NCI-H1092 (cell line): ENCODE measurements at regions not wholly inside any gene's neighbourhood (a gene's known extent, or its start where the extent isn't known, plus 50 kb on each side); places are given as distances from the start of the nearest gene placed in this dataset.
"Not testable (repeated sequence)": the region's sequence is repeated elsewhere in the genome, so short reads cannot be mapped to it uniquely, and the experiment has no call there.

ENCODE experiments used
- DNase-seq: peaks from one replicate; lab custom pipeline; 2025; lab: John Stamatoyannopoulos, UW

- no peak for DNase-seq
Measured at GRCh38 chr6:30832864-30833263, 51.5 kb upstream of the DDR1 start.

- DNase-seq = no peak
Measured at GRCh38 chr6:30830438-30830837, 53.9 kb upstream of the DDR1 start.

DNA sequence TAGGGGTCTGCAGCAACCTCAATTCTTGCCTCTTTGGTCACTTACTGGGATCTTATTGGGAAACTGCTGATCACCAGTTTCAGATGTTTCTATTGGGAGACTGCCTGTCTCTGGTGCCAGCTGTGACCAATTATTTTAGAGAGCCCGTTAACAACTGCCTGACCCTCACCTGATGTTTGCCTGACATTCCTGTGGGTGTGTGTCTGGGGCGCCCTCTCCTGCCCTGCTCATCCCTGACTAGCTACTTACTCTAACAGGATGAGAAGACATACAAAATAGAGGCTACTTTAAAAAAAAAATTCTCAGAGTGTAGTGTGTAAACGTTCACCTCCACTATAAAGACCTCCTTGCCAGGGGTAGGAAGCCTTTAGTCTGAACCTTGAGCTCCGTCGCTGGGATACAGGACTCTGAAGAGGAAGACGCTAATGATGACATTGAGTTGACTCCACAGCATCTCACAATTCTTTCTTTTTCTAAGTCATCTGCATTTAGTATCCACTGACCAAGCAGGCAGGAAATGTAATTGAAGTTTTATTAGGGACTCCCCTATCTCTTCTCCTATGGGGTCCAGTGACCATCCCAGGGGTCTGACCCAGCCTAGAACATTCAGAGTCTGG, 54.6 kb upstream of the DDR1 start:
- DNase-seq = no peak

DNA sequence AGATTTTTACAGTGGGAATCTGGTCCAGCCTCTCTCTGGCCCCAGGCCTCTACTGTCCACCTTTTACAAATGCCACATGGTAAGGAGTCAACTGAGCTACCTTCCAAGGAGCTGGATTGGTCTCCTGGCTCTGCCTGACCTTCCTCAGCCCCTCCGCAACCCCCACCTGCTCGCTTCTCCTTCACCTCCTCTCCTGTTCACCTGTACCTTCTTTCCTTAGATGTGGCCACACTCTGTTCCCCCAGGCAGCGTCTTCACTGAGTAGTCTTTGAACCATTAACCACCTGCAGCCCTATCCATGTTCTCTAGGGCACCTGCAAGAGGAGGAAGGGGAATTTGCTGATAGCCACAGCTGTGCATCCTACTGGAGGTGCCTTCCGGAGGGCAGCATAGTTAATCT, 55.3 kb upstream of the DDR1 start:
- no peak for DNase-seq

- DNase-seq = peak; percentile 14
Measured at GRCh38 chr6:30828027-30828962, 56.0 kb upstream of the DDR1 start.

DNA sequence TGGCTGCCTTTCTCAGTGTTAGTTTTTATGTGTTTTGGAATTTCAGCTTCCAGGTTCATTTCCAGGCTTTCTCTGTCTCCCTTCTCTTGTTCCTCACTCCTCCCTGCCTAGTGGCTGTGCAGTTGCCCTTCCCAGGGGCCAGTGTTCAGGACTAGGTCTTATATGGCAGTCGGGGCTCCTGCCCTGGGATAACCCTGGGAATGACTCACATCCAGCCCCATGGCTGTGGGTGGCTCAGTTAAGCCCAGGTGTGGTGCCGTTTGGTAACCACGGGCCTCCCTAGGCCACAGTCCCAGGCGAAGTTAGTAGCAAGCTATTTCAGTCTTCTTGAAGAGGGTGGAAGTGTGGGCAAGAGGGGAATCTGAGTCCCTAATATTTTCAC, 57.4 kb upstream of the DDR1 start:
- DNase-seq = no peak

DNA sequence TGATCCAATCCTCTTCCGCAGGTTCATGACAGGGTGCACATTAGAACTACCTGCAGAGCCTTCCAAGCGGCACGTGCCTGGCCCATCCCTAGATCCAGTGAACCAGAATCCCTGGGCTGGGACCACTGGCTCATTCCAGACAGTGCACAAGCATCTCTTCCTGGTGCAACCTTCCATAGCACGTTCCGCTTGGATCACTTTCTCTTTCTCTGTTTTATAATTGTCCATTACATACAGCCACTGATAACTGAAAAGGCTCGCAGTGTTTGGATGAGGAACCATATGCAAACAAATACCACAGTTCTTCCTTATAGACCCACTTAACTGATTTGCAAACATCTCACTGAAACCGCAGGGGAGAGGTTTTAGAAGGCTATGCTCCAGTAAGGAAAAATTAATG, 59.6 kb upstream of the DDR1 start:
- no peak for DNase-seq

- no peak for DNase-seq
Measured at GRCh38 chr6:30823534-30823865, 60.8 kb upstream of the DDR1 start.

- DNase-seq = no peak
Measured at GRCh38 chr6:30821862-30822784, 62.2 kb upstream of the DDR1 start.

DNA sequence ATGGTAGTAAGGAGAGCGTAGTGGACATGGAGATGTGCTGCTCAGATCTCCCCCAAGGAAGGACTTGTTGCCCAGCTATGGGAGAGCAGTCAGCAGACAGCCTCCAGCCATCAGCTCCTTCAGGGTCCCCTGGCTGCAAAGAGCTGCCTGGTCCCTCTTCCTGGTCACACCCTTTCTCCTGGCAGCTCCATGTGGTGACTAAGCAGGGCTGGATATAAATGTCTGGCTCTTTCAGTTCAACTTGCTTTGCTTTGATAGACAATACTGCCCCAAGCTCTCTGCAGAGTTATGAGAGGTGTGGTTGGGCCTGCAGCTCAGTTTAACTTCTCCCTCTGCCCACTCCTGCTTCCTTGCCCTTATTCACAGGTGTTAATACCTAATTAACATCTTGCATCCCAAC, 64.1 kb upstream of the DDR1 start:
- DNase-seq = no peak

DNA sequence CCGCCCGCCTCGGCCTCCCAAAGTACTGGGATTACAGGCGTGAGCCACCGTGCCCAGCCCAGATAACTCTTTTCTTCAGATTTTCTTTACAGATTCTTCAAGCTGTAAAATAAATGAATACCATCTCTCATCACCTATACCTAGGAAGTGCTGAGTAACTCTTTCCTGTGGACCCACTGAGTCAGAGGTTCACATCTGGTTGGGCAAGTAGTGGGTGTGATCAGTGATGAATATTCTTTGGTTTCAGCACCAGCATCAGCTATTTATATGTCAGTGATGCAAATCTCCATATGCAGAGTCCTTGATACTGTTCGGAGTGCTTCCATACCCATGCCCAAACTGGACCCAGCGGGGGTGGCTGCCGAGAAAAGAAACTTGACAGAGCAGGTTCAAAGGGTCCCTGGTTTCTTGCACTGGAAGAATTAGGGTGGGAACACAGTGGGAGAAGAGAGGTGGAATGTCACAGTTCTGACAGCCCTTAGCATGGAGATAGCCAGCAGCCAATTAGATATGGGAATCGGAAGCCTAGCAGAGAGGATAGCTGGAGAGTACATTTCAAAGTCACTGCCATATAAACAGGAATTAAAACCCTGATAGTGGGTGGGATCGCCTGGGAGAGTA, 64.9 kb upstream of the DDR1 start:
- DNase-seq = no peak

DNA sequence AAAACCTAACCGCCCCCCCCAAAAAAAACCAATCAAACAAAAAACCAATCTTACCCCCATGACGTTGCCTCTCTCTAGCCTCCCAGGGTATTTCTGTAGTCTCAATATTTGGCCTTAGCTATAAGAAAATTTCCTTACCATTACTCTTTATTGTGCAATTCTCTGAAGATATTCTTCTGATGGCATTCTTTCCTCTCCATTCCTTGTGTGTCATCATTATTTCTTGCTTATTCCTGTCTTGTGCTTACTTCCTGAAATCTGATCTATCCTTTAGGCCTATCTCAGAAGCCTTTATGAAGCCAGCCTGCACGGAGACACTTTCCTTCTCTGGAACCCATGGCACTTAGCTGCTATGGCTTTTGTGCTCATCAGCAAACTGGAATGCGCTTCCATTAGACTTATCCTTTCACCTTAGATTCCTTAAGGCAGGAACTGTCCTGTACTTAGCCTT, 65.9 kb upstream of the DDR1 start:
- no peak for DNase-seq

GRCh38 chr6:30816791-30817739, 67.3 kb upstream of the DDR1 start:
- no peak for DNase-seq

DNA sequence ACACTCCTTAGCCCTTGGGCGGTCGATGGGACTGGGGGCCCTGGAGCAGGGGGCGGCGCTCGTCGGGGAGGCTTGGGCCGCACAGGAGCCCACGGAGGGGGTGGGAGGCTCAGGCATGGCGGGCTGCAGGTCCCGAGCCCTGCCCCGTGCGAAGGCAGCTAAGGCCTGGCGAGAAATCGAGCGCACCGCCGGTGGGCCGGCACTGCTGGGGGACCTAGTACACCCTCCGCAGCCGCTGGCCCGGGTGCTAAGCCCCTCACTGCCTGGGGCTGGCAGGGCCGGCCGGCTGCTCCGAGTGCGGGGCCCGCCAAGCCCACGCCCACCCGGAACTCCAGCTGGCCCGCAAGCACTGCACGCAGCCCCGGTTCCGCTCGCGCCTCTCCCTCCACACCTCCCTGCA, 68.0 kb upstream of the DDR1 start:
- DNase-seq = not testable (repeated sequence)

- not testable (repeated sequence) for DNase-seq
Measured at GRCh38 chr6:30815041-30815742, 69.1 kb upstream of the DDR1 start.

- DNase-seq = no peak
Measured at GRCh38 chr6:30814146-30815040, 69.9 kb upstream of the DDR1 start.

DNA sequence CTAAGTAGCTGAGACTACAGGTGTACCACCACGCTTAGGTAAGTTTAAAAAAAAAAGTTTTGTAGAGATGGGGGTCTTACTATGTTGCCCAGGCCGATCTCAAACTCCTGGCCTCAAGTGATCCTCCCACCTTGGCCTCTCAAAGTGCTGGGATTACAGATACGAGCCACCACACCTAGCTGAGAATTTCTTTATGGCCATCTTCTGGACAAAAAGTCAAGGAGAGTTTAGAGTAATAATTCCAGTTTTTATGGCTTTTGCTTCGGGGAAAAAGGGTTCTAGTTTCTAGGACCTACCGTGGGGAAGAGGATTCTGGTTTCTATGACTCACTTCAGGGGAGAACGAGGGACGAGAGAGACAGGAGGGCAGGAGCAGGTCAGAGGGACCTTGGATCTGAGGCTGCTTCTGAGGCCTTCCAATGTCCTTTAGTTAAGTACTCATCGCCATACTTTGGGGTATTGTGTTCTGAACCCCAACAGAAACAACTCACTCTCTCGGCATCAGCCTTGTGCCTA, 69.3 kb upstream of the IER3 start:
- no peak for DNase-seq

DNA sequence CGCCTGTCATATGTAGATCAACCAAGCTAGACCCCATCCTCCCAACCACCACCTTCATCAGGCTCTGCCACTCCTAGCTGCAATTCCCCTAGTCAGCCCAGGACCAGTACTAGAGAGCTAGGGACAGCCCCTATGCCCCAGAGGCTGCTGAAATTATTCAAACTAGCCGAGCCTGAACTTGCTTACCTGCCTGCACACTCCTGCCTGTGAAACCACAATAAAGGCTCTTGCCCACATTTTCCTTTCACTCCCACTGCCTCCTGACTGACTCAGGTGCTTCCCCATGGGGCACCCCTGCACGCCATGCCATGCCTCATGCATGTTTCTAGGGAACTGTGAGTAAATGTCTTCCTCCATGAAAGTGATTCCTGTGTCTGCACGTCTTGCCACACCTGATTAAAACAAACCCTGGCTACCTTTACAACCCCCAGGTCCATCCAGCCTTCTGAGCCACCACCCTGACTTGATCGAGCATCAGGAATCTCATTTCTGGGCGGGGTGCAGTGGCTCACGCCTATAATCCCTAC, 66.5 kb upstream of the IER3 start:
- no peak for DNase-seq

- not testable (repeated sequence) for DNase-seq
Measured at GRCh38 chr6:30807566-30807965, 63.2 kb upstream of the IER3 start.
